ENCODE measurements at regions not wholly inside any gene's neighbourhood (a gene's known extent, or its start where the extent isn't known, plus 50 kb on each side); places are given as distances from the start of the nearest gene placed in this dataset.

DNA sequence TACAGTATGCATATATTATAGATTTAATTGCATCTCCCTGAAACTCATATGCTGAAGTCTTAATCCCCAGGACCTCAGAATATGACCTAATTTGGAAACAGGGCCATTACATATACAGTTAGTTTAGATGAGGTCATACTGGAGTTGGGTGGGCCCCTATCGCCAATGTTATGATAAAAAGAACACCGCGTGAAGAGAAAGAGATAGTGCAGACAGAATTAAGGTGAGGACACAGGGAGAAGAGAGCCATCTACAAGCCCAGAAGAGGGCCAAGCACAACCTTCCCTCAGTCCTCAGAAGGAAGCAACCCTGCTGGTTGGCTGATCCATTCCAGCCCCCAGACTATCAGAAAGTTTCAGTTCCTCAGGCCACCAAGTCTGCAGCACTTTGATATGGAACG lies 311.9 kb upstream of the RAB6C start:
- 90% methylated on average over 4 of the region's 4 CpGs for WGBS (ENCODE audit: low lambda C conversion rate, missing lambda C conversion rate)
- Histone ChIP-seq H3K79me2 (no peaks in the 10 kb centered on the region), H4K20me1 (ENCODE audit: insufficient read depth, poor library complexity, severe bottlenecking) (no peaks in the 10 kb centered on the region), H3K4me2 (no peak overlapping the region), H3K27me3 (no peaks in the 10 kb centered on the region), H3K9me3 (ENCODE audit: low read depth) (no peaks in the 10 kb centered on the region), H3K9me2 (replicated peaks; ENCODE audit: insufficient read depth) (no peaks in the 10 kb centered on the region), H2AFZ (no peak overlapping the region), H3K4me1 (ENCODE audit: insufficient read depth) (no peaks in the 10 kb centered on the region), H3K36me3 (replicated peaks; ENCODE audit: insufficient read depth, low read depth) (no peaks in the 10 kb centered on the region), H3K4me3 (no peak overlapping the region), H3K27ac (no peak overlapping the region)
- no peak for DNase-seq (ENCODE audit: low spot score)
- TF ChIP-seq, protein P1, sequence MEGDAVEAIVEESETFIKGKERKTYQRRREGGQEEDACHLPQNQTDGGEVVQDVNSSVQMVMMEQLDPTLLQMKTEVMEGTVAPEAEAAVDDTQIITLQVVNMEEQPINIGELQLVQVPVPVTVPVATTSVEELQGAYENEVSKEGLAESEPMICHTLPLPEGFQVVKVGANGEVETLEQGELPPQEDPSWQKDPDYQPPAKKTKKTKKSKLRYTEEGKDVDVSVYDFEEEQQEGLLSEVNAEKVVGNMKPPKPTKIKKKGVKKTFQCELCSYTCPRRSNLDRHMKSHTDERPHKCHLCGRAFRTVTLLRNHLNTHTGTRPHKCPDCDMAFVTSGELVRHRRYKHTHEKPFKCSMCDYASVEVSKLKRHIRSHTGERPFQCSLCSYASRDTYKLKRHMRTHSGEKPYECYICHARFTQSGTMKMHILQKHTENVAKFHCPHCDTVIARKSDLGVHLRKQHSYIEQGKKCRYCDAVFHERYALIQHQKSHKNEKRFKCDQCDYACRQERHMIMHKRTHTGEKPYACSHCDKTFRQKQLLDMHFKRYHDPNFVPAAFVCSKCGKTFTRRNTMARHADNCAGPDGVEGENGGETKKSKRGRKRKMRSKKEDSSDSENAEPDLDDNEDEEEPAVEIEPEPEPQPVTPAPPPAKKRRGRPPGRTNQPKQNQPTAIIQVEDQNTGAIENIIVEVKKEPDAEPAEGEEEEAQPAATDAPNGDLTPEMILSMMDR (IDR thresholded peaks at IDR 0.05; ENCODE audit: poor library complexity): no peak
- TF ChIP-seq EZH2 (IDR thresholded peaks at IDR 0.05; ENCODE audit: borderline replicate concordance): no peak
- no peak for TF ChIP-seq EZH2phosphoT487 (IDR thresholded peaks at IDR 0.05; ENCODE audit: low read depth, severe bottlenecking, unreplicated experiment)

DNA sequence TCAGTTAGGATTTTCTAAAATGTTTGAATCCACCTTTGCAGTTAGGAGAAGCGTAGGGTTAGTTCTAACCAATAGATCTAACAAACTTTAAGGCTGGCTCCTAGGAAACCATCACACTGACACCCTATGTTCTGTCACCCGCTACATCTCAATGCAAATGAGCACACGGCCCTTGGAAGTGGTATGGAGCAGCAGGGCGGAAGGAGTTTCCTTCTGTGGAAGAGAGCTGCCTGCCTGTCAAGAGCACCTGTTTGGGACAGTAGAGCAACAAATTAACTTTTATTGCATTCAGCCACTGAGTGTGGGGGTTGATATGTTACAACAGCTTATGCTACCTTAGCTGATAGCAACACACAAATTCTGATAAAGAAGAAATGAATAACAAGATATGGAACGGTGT lies 306.9 kb upstream of the RAB6C start:
- Histone ChIP-seq H3K36me3 (replicated peaks; ENCODE audit: insufficient read depth, low read depth) (no peaks in the 10 kb centered on the region), H4K20me1 (ENCODE audit: insufficient read depth, poor library complexity, severe bottlenecking) (no peaks in the 10 kb centered on the region), H3K27me3 (no peaks in the 10 kb centered on the region), H2AFZ (no peak overlapping the region), H3K4me3 (no peak overlapping the region), H3K4me2 (no peak overlapping the region), H3K9me3 (ENCODE audit: low read depth) (no peaks in the 10 kb centered on the region), H3K4me1 (ENCODE audit: insufficient read depth) (no peaks in the 10 kb centered on the region), H3K27ac (no peak overlapping the region), H3K79me2 (no peaks in the 10 kb centered on the region), H3K9me2 (replicated peaks; ENCODE audit: insufficient read depth) (no peaks in the 10 kb centered on the region)
- 66% methylated on average over 5 of the region's 5 CpGs for WGBS (ENCODE audit: low lambda C conversion rate, missing lambda C conversion rate)
- DNase-seq (ENCODE audit: low spot score): no peak
- no peak for TF ChIP-seq EZH2 (IDR thresholded peaks at IDR 0.05; ENCODE audit: borderline replicate concordance)
- TF ChIP-seq, protein P1 (IDR thresholded peaks at IDR 0.05; ENCODE audit: poor library complexity): no peak
- no peak for TF ChIP-seq EZH2phosphoT487 (IDR thresholded peaks at IDR 0.05; ENCODE audit: low read depth, severe bottlenecking, unreplicated experiment)

DNA sequence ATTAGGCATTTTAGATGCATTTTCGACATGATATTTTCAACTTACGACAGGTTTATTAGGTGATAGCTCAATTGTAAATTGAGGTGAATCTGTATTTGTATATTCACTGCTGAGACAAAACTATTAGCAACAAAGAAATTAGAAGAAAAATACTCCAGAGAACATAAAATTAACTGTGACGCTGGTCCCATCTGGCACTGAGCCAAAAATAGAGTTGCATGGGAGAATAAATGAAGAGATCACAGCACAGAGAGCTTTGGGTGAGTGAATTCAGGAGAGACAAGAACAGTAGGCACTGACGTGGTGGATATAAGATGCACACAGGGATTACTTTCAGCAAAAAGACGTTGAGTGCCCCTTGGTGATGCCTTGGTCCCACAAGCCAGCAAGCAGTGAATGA lies 306.2 kb upstream of the RAB6C start:
- Histone ChIP-seq H3K27me3 (no peaks in the 10 kb centered on the region), H3K79me2 (no peaks in the 10 kb centered on the region), H4K20me1 (ENCODE audit: insufficient read depth, poor library complexity, severe bottlenecking) (no peaks in the 10 kb centered on the region), H3K4me3 (no peak overlapping the region), H3K27ac (no peak overlapping the region), H3K9me3 (ENCODE audit: low read depth) (no peaks in the 10 kb centered on the region), H3K4me1 (ENCODE audit: insufficient read depth) (no peaks in the 10 kb centered on the region), H2AFZ (no peak overlapping the region), H3K36me3 (replicated peaks; ENCODE audit: insufficient read depth, low read depth) (no peaks in the 10 kb centered on the region), H3K4me2 (no peak overlapping the region), H3K9me2 (replicated peaks; ENCODE audit: insufficient read depth) (no peaks in the 10 kb centered on the region)
- TF ChIP-seq, protein P1 (IDR thresholded peaks at IDR 0.05; ENCODE audit: poor library complexity): no peak
- TF ChIP-seq EZH2phosphoT487 (IDR thresholded peaks at IDR 0.05; ENCODE audit: low read depth, severe bottlenecking, unreplicated experiment): no peak
- TF ChIP-seq EZH2 (IDR thresholded peaks at IDR 0.05; ENCODE audit: borderline replicate concordance): no peak
- no peak for DNase-seq (ENCODE audit: low spot score)
- 57% methylated on average over 5 of the region's 5 CpGs for WGBS (ENCODE audit: low lambda C conversion rate, missing lambda C conversion rate)
